Stomach (tissue), 4 donors: ENCODE measurements at regions not wholly inside any gene's neighbourhood (a gene's known extent, or its start where the extent isn't known, plus 50 kb on each side); places are given as distances from the start of the nearest gene placed in this dataset.

Source experiments
- EP300 ChIP-seq: sonication (generic); formaldehyde crosslinking; IDR thresholded peaks from one replicate; pipeline ENCODE4 v1.6.1; 2017; ENCODE audit warnings: antibody characterized with exemption
- POLR2A ChIP-seq, 4 donors: fragments of 450-650 bp; IDR thresholded peaks; one replicate each; pipeline ENCODE4 v1.6.1; 2016; ENCODE audit warnings: antibody characterized with exemption in 4 of 4, control low read depth in 2 of 4, mild to moderate bottlenecking in 1 of 4, moderate library complexity in 1 of 4
- POLR2AphosphoS5 ChIP-seq, 3 donors: sonication (generic); formaldehyde crosslinking; IDR thresholded peaks; one replicate each; pipeline ENCODE4 v1.6.1; 2016; ENCODE audit warnings: antibody characterized with exemption in 3 of 3
- TF ChIP-seq, protein P1 (sequence below), 7 experiments: fragments of 450-650 bp in 4 of 7; fragments of 200-600 bp in 3 of 7; sonication (generic) in 3 of 7; IDR thresholded peaks; one replicate each; pipeline ENCODE4 v1.5.1; 2016 to 2019; ENCODE audit warnings: antibody characterized with exemption in 7 of 7, control low read depth in 2 of 7, mild to moderate bottlenecking in 1 of 7

- TF ChIP-seq, protein P1, sequence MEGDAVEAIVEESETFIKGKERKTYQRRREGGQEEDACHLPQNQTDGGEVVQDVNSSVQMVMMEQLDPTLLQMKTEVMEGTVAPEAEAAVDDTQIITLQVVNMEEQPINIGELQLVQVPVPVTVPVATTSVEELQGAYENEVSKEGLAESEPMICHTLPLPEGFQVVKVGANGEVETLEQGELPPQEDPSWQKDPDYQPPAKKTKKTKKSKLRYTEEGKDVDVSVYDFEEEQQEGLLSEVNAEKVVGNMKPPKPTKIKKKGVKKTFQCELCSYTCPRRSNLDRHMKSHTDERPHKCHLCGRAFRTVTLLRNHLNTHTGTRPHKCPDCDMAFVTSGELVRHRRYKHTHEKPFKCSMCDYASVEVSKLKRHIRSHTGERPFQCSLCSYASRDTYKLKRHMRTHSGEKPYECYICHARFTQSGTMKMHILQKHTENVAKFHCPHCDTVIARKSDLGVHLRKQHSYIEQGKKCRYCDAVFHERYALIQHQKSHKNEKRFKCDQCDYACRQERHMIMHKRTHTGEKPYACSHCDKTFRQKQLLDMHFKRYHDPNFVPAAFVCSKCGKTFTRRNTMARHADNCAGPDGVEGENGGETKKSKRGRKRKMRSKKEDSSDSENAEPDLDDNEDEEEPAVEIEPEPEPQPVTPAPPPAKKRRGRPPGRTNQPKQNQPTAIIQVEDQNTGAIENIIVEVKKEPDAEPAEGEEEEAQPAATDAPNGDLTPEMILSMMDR (IDR thresholded peaks at IDR 0.05) = no peak
- TF ChIP-seq POLR2AphosphoS5 (IDR thresholded peaks at IDR 0.05) (no peak), EP300 (no peak), POLR2A (IDR thresholded peaks at IDR 0.05) (no peak)
Observed at GRCh38 chr2:234597576-234597861, 100.6 kb upstream of the ARL4C start.
